Activated T-cell treated with anti-CD3 and anti-CD28 coated beads, Interleukin-2, amount 50 U/mL, for 24 hours (primary cell): ENCODE measurements at regions not wholly inside any gene's neighbourhood (a gene's known extent, or its start where the extent isn't known, plus 50 kb on each side); places are given as distances from the start of the nearest gene placed in this dataset.

ENCODE experiments used
- DNase-seq: peaks from one replicate; pipeline ENCODE4 v3.0.0-alpha.2; 2020
- H3K27ac Mint-ChIP-seq: 2 replicates; pipeline ENCODE4 v1.8.0; 2020; ENCODE audit warnings: mild to moderate bottlenecking, mixed read lengths
- H3K27me3 Mint-ChIP-seq: 2 replicates; pipeline ENCODE4 v1.8.0; 2020; ENCODE audit warnings: mixed read lengths
- H3K36me3 Mint-ChIP-seq: 2 replicates; pipeline ENCODE4 v1.8.0; 2020; ENCODE audit warnings: low read depth, mixed read lengths
- H3K4me1 Mint-ChIP-seq: 2 replicates; pipeline ENCODE4 v1.8.0; 2020; ENCODE audit warnings: low read depth, mixed read lengths
- H3K4me3 Mint-ChIP-seq: 2 replicates; pipeline ENCODE4 v1.8.0; 2020; ENCODE audit warnings: mild to moderate bottlenecking, moderate library complexity, mixed read lengths
- H3K9me3 Mint-ChIP-seq: 2 replicates; pipeline ENCODE4 v1.8.0; 2020; ENCODE audit warnings: mixed read lengths

DNA sequence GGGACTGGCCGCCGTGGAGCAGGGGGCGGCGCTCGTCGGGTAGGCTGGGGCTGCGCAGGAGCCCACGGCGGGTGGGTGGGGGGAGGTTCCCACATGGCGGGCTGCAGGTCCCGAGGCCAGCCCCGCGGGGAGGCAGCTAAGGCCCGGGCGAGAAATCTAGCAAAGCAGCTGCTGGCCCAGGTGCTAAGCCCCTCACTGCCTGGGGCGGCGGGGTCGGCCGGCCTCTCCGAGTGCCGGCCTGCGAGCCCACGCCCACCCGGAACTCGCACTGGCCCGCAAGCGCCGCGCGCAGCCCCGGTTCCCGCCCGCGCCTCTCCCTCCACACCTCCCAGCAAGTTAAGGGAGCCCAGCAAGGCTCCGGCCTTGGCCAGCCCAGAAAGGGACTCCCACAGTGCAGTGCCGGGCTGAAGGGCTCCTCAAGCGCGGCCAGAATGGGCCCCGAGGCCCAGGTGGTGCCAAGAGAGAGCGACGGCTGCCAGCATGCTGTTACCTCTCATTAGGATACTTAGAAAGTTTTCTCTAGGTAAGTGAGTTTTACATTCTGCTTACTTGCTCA lies 1463.5 kb upstream of the MIR17HG start:
- H3K27me3 Mint-ChIP-seq, result no peaks in the 10 kb centered on the region
- no peak overlapping the region for H3K4me3 Mint-ChIP-seq
- H3K9me3 Mint-ChIP-seq, result peaks cover 8% of the 10 kb centered on the region
- no peak overlapping the region for H3K27ac Mint-ChIP-seq
- H3K36me3 Mint-ChIP-seq, result no peaks in the 10 kb centered on the region
- no peak for DNase-seq
- no peaks in the 10 kb centered on the region for H3K4me1 Mint-ChIP-seq

GRCh38 chr13:89890806-89891205 lies 1456.7 kb upstream of the MIR17HG start:
- Mint-ChIP-seq H3K4me1 (no peaks in the 10 kb centered on the region), H3K27me3 (no peaks in the 10 kb centered on the region), H3K27ac (no peak overlapping the region), H3K4me3 (no peak overlapping the region), H3K9me3 (peaks cover 5% of the 10 kb centered on the region), H3K36me3 (no peaks in the 10 kb centered on the region)
- no peak for DNase-seq

DNA sequence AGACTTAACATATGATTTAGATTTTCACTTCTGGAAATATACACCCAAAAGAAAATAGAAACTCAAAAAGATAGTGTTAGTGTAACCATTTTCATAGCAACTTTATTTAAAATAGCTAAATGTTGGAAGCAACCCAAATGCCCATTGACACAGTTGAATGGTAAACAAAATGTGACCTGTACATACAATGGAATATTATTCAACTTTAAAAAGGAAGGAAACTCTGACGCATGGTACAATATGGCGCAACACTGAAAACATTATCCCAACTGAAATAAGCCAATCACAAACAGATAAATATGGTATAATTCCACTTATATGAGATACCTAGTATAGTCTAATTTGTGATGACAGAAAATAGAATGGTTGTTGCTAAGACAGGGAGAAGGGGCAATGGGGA lies 1456.1 kb upstream of the MIR17HG start:
- Mint-ChIP-seq H3K36me3 (no peaks in the 10 kb centered on the region), H3K27ac (no peak overlapping the region), H3K4me3 (no peak overlapping the region), H3K4me1 (no peaks in the 10 kb centered on the region), H3K27me3 (no peaks in the 10 kb centered on the region), H3K9me3 (peaks cover 9% of the 10 kb centered on the region)
- DNase-seq, result no peak

DNA sequence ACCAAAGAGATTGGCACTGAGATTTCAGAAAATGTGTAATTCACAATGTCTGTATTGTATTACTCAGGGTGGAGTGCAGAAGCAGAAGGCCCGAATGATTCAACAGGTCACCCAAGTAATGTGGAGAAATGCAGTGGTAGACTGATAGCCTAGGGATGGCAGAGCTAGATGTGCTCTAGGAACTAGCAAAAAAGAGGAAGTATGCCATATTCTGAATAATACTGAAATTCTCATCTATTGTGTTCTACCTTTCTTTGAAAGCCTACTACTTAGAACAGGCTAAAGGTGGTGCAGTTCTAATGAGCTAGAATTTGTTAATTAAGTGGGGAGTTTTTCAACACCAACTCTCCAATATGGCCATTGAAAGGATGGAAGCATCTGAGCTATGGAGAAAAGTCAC lies 1449.8 kb upstream of the MIR17HG start:
- Mint-ChIP-seq H3K36me3 (no peaks in the 10 kb centered on the region), H3K27ac (no peak overlapping the region), H3K9me3 (peaks cover 17% of the 10 kb centered on the region), H3K4me3 (no peak overlapping the region), H3K4me1 (no peaks in the 10 kb centered on the region), H3K27me3 (no peaks in the 10 kb centered on the region)
- no peak for DNase-seq

GRCh38 chr13:89899302-89900103 lies 1448.0 kb upstream of the MIR17HG start:
- H3K36me3 Mint-ChIP-seq, result no peaks in the 10 kb centered on the region
- H3K27ac Mint-ChIP-seq, result no peak overlapping the region
- no peaks in the 10 kb centered on the region for H3K4me1 Mint-ChIP-seq
- DNase-seq, result no peak
- H3K9me3 Mint-ChIP-seq, result peaks cover 17% of the 10 kb centered on the region
- H3K27me3 Mint-ChIP-seq, result no peaks in the 10 kb centered on the region
- H3K4me3 Mint-ChIP-seq, result no peak overlapping the region

DNA sequence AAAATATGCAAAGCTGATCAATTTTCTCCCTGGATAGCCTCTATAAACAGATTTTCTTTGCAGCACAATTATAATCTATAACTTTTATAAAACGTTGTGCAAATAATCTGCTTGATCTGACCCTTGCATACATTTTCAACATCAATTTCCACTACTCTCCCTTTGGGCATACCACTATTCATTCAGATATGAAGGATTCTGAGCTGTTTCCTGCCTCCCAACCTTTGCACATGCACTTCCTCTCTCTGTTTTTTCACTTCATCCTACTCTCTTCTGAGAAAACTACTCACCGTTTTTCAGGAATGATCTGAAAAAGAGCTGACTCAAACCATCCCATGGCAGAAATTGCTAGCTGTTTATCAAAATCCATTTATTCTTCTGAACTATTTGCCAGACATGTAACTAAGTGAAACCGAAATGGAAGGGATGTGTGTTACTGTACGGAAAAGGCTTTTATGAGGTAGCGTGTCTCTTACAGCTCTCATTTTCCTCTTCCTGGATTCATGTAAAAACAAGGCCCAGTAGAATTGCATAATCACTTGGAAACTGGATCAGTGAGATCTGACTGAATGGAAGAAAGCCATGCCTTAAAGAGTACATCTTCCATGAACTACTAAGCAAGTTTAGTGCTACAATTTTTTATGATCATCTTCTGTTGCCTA lies 1447.3 kb upstream of the MIR17HG start:
- no peak for DNase-seq
- no peak overlapping the region for H3K27ac Mint-ChIP-seq

DNA sequence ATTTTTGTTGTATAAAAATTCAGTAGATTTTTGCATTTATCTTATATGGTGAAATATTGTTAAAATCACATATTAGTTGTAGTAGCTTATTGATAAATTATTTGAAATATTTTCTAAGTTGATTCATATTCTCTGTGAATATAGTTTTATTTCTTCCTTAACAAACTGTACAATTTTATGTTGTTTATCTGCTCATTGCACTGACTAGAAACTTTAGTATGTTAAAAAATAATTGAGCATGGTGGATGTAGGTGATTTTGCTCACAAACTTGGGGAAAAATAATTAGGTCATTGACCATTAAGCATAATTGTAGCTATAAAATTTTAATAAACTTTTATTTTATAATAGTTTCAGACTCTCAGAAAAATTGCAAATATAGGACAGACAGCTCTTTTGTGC lies 1445.3 kb upstream of the MIR17HG start:
- no peak for DNase-seq
- Mint-ChIP-seq H3K9me3 (peaks cover 14% of the 10 kb centered on the region), H3K36me3 (no peaks in the 10 kb centered on the region)

More for the DNA sequence above, 1447.3 kb upstream of the MIR17HG start:
- peaks cover 20% of the 10 kb centered on the region for H3K9me3 Mint-ChIP-seq
- no peaks in the 10 kb centered on the region for H3K36me3 Mint-ChIP-seq
- H3K4me1 Mint-ChIP-seq, result no peaks in the 10 kb centered on the region
- H3K27me3 Mint-ChIP-seq, result no peaks in the 10 kb centered on the region
- no peak overlapping the region for H3K4me3 Mint-ChIP-seq

GRCh38 chr13:89903115-89903514 lies 1444.4 kb upstream of the MIR17HG start:
- Mint-ChIP-seq H3K4me3 (no peak overlapping the region), H3K27ac (no peak overlapping the region), H3K36me3 (no peaks in the 10 kb centered on the region), H3K9me3 (peaks cover 10% of the 10 kb centered on the region), H3K27me3 (no peaks in the 10 kb centered on the region), H3K4me1 (no peaks in the 10 kb centered on the region)
- DNase-seq, result no peak

More for the DNA sequence above, 1445.3 kb upstream of the MIR17HG start:
- no peaks in the 10 kb centered on the region for H3K27me3 Mint-ChIP-seq
- H3K4me3 Mint-ChIP-seq, result no peak overlapping the region
- no peak overlapping the region for H3K27ac Mint-ChIP-seq
- no peaks in the 10 kb centered on the region for H3K4me1 Mint-ChIP-seq

DNA sequence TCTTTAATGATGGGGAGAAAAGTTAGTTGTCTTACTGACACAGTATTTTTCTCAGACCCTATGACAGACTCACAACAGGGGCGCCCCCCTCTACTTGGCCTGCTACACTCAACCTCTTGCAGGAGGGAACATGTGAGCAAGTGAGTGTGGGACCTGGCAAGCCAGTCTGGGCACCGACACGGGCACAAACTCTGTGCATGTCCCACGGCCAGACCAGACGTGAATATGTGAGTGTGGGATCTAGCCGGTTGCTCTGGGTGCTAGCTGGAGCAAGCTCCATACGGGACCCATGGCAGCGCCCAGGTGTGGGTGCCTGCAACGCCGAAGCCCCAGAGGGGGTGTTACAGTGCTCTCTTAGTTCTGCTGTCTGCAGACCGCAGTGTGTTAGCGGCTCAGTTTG lies 1437.3 kb upstream of the MIR17HG start:
- Mint-ChIP-seq H3K27ac (no peak overlapping the region), H3K27me3 (no peaks in the 10 kb centered on the region), H3K4me1 (no peaks in the 10 kb centered on the region), H3K4me3 (no peak overlapping the region), H3K9me3 (peaks cover 2% of the 10 kb centered on the region), H3K36me3 (no peaks in the 10 kb centered on the region)
- DNase-seq, result no peak

GRCh38 chr13:89916551-89916950 lies 1430.9 kb upstream of the MIR17HG start:
- Mint-ChIP-seq H3K9me3 (peaks cover 10% of the 10 kb centered on the region), H3K27me3 (no peaks in the 10 kb centered on the region)

DNA sequence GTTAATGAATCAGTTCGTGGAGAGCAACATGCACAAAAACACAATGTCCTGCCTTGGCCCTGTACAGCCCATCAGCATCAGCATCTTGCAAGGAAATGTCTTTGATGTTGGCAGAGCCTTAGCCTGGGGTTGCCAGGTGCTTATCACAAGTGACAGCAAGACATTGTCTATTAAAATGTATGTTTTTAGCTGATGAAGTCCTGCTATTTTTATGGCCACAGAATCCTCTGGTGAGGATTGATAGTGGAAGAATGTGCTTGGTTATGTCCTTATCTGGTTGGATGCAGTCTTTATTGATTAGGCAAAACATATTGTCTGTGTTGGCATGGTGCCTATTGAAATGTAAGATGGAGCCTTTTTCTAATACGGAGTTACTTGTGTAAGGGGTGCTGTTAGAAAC lies 1427.0 kb upstream of the MIR17HG start:
- Mint-ChIP-seq H3K36me3 (no peaks in the 10 kb centered on the region), H3K27ac (no peak overlapping the region), H3K9me3 (peaks cover 7% of the 10 kb centered on the region), H3K4me3 (no peak overlapping the region), H3K27me3 (no peaks in the 10 kb centered on the region), H3K4me1 (no peaks in the 10 kb centered on the region)
- DNase-seq, result no peak

More at GRCh38 chr13:89916551-89916950, 1430.9 kb upstream of the MIR17HG start:
- no peaks in the 10 kb centered on the region for H3K36me3 Mint-ChIP-seq
- DNase-seq, result no peak
- no peaks in the 10 kb centered on the region for H3K4me1 Mint-ChIP-seq
- no peak overlapping the region for H3K27ac Mint-ChIP-seq
- H3K4me3 Mint-ChIP-seq, result no peak overlapping the region

GRCh38 chr13:89923052-89923451 lies 1424.4 kb upstream of the MIR17HG start:
- H3K27me3 Mint-ChIP-seq, result no peaks in the 10 kb centered on the region
- H3K9me3 Mint-ChIP-seq, result no peaks in the 10 kb centered on the region
- H3K4me3 Mint-ChIP-seq, result no peak overlapping the region
- no peak for DNase-seq
- no peaks in the 10 kb centered on the region for H3K4me1 Mint-ChIP-seq
- no peaks in the 10 kb centered on the region for H3K36me3 Mint-ChIP-seq
- no peak overlapping the region for H3K27ac Mint-ChIP-seq

GRCh38 chr13:89923736-89924135 lies 1423.8 kb upstream of the MIR17HG start:
- H3K9me3 Mint-ChIP-seq, result no peaks in the 10 kb centered on the region
- no peak overlapping the region for H3K27ac Mint-ChIP-seq
- DNase-seq, result no peak
- no peaks in the 10 kb centered on the region for H3K36me3 Mint-ChIP-seq
- no peak overlapping the region for H3K4me3 Mint-ChIP-seq
- H3K4me1 Mint-ChIP-seq, result no peaks in the 10 kb centered on the region
- no peaks in the 10 kb centered on the region for H3K27me3 Mint-ChIP-seq

DNA sequence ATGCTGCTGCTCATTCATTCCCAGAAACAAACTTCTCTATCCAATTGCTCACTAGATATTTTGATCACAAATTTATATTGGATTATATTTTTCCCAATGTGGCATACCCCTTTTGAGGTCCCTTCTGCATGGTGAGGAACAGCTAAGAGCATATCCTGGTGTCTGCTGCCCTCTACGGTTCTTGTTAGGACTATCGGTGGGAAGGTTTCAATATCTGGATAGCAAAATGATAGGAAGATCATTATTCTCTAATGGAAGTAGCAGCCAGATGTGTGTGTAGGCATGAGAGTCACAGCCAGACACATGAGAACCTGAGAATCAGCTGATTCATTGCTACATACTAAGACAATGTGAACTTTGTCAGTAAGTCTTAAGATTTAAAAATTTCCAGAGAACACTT lies 1422.4 kb upstream of the MIR17HG start:
- Mint-ChIP-seq H3K9me3 (peaks cover 5% of the 10 kb centered on the region), H3K36me3 (no peaks in the 10 kb centered on the region), H3K4me3 (no peak overlapping the region), H3K27ac (no peak overlapping the region), H3K27me3 (no peaks in the 10 kb centered on the region), H3K4me1 (no peaks in the 10 kb centered on the region)
- no peak for DNase-seq

GRCh38 chr13:89930861-89931260 lies 1416.6 kb upstream of the MIR17HG start:
- H3K27ac Mint-ChIP-seq, result no peak overlapping the region
- H3K4me3 Mint-ChIP-seq, result no peak overlapping the region
- DNase-seq, result no peak
- H3K4me1 Mint-ChIP-seq, result no peaks in the 10 kb centered on the region
- no peaks in the 10 kb centered on the region for H3K36me3 Mint-ChIP-seq
- no peaks in the 10 kb centered on the region for H3K27me3 Mint-ChIP-seq
- H3K9me3 Mint-ChIP-seq, result peaks cover 13% of the 10 kb centered on the region
